ENCODE measurements at regions not wholly inside any gene's neighbourhood (a gene's known extent, or its start where the extent isn't known, plus 50 kb on each side); places are given as distances from the start of the nearest gene placed in this dataset.

GRCh38 chr3:18734309-18734708, 309.2 kb upstream of the SATB1 start:
- H2BK120ac ChIP-seq (ENCODE audit: low read depth, low read length): no peak overlapping the region
- H3K27me3 ChIP-seq (ENCODE audit: control insufficient read depth, insufficient read depth, low read length): no peaks in the 10 kb centered on the region
- H3K9me3 ChIP-seq (ENCODE audit: control insufficient read depth, insufficient read depth, low read length): peaks cover 3% of the 10 kb centered on the region; the same call in 1 of the 2 replicates
- H3K18ac ChIP-seq (ENCODE audit: low read depth, low read length): no peak overlapping the region
- H2AFZ ChIP-seq (replicated peaks; ENCODE audit: low read length, poor library complexity): no peak overlapping the region
- H4K8ac ChIP-seq (ENCODE audit: low read depth in 2 of 2, low read length in 2 of 2): no peak overlapping the region
- no peaks in the 10 kb centered on the region for H3K4me1 ChIP-seq (ENCODE audit: control insufficient read depth, insufficient read depth, low read length)
- no peak overlapping the region for H3K14ac ChIP-seq (replicated peaks; ENCODE audit: low read depth, low read length)
- intact Hi-C loops (cut with micrococcal nuclease) (no loop called here), dilution Hi-C loops (cut with HindIII; ENCODE audit: low sequenced_read_pairs, unreplicated experiment) (no loop called here), in situ Hi-C loops (cut with MboI; ENCODE audit: low sequenced_read_pairs) (no loop called here)
- H3K4me2 ChIP-seq (ENCODE audit: low read depth, low read length): no peak overlapping the region
- no peak for DNase-seq
- H3K56ac ChIP-seq (ENCODE audit: extremely low read depth, insufficient read depth, low read length): no peak overlapping the region
- no peak overlapping the region for H2BK20ac ChIP-seq (ENCODE audit: low read depth, low read length)
- TF ChIP-seq NFE2L2 (IDR thresholded peaks at IDR 0.05; ENCODE audit: low read depth, low read length): no peak
- TF ChIP-seq RCOR1 (IDR thresholded peaks at IDR 0.05; ENCODE audit: insufficient replicate concordance, low read length): no peak
- no peak for TF ChIP-seq RAD21 (IDR thresholded peaks at IDR 0.05; ENCODE audit: low read length)
- no peak for TF ChIP-seq SMC3 (IDR thresholded peaks at IDR 0.05; ENCODE audit: low read depth, low read length)
- no peak for TF ChIP-seq CEBPB (IDR thresholded peaks at IDR 0.05; ENCODE audit: low read depth, low read length)
- no peak for TF ChIP-seq MAZ (IDR thresholded peaks at IDR 0.05; ENCODE audit: borderline replicate concordance, low read depth, low read length)
- TF ChIP-seq USF2 (IDR thresholded peaks at IDR 0.05; ENCODE audit: low read depth, low read length): no peak
- no peak for TF ChIP-seq CTCF (conservative IDR thresholded peaks at IDR 0.05; ENCODE audit: low read depth, low read length)
- H3K4me3 ChIP-seq (ENCODE audit: insufficient read depth, low read depth, low read length): no peak overlapping the region
- ATAC-seq (ENCODE audit: low read depth): no peak
- CTCF ChIA-PET: no interaction called here
- no peak overlapping the region for H2AK5ac ChIP-seq (ENCODE audit: low read depth, low read length)
- no peaks in the 10 kb centered on the region for H3K79me1 ChIP-seq (ENCODE audit: low read depth in 1 of 2, low read length in 2 of 2)
- no peak overlapping the region for H3K23ac ChIP-seq (ENCODE audit: low read depth, low read length)
- no TSS peak for BruUV-seq (replicated peaks)
- no peak overlapping the region for H2BK5ac ChIP-seq (ENCODE audit: low read depth, low read length, poor library complexity, severe bottlenecking)
- POLR2A ChIA-PET (ENCODE audit: unreplicated experiment): no interaction called here
- H2BK15ac ChIP-seq (ENCODE audit: low read depth, low read length): no peak overlapping the region
- no peak overlapping the region for H2AK9ac ChIP-seq (replicated peaks; ENCODE audit: low read depth, low read length, poor library complexity)
- H3K27ac ChIP-seq (ENCODE audit: insufficient read depth, low read length): no peak overlapping the region
- H3K9ac ChIP-seq (ENCODE audit: low read depth, low read length): no peak overlapping the region
- no peak overlapping the region for H4K5ac ChIP-seq (ENCODE audit: low read depth, low read length)
- no peak overlapping the region for H4K91ac ChIP-seq (ENCODE audit: insufficient read depth, low read depth, low read length)
- no peaks in the 10 kb centered on the region for H3K36me3 ChIP-seq (ENCODE audit: control insufficient read depth, insufficient read depth, low read length)
- no CpG with 5 or more reads among the region's 2 CpGs for WGBS, 2 experiments (ENCODE audit: extremely low coverage in 2 of 2, insufficient read length in 1 of 2)
- H3K4ac ChIP-seq (ENCODE audit: low read depth, low read length): no peak overlapping the region
- H3K9me1 ChIP-seq (ENCODE audit: insufficient read depth, low read length): no peaks in the 10 kb centered on the region
- no peaks in the 10 kb centered on the region for H4K20me1 ChIP-seq (ENCODE audit: insufficient read depth, low read length)
